Activated T-cell treated with anti-CD3 and anti-CD28 coated beads, Interleukin-2, amount 50 U/mL, for 48 hours (primary cell): ENCODE measurements at regions not wholly inside any gene's neighbourhood (a gene's known extent, or its start where the extent isn't known, plus 50 kb on each side); places are given as distances from the start of the nearest gene placed in this dataset.

Experiments
- DNase-seq, 2 experiments: peaks; one replicate each; pipeline ENCODE4 v3.0.0-alpha.2; 2020

DNA sequence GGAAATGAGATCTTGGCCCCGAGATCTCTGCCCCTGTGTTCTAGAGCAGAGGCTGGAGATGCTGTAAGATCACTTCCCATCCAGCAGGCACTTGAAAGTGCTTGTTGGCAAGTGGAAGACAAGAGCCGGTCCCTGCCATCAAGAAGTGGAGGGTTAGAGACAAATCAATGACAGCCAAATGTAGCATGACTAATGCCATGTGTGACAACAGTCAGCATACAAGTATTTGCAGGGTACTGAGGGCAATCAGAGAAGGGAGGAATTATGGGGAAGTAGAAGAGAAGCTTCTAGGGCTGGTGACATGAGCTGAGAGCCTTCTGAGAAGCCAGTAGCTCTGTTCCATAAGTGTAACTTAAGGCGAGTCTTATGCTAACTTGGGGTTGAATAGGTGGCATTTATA, 58.6 kb downstream of the TMEM17 start:
- no peak for DNase-seq

DNA sequence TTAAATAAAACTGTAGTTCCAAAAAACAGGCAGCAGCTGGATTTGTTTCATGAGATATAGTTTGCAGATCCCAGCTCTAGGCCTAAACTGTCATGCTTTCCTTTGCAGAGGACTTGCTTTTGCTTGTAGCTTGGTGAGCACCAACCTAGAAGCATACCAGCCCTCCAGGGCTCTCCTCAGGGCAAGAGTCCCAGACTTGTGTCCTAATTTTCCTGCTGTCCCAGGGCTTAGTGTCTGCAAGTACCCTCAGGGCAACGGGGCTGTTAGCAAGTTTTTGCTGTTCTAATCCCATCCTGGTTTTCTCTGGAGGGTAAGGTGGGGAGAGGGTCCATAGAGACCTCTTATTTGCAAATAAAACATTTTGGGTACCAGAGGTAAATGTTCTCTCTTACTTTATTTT, 59.5 kb downstream of the TMEM17 start:
- no peak for DNase-seq

DNA sequence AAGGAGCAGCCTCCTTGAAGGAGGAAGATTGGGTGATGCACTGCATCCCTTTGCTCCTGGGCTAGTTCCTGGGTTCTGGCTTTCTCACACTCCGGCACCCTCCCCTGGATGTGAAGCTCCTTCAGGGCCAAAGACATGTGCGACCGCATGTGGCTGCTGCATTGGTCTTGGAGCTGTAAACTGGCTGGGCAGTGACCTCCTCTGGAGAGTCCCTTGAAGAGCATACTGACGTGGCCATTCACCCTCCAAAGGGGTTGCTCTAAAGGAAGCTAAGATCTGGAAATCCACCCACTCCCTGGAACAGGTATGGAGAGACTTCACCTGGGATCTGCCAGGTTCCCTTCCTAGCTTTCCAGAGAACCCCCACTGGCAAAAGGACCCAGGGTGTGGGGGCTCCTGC, 62.1 kb downstream of the TMEM17 start:
- DNase-seq: no peak

DNA sequence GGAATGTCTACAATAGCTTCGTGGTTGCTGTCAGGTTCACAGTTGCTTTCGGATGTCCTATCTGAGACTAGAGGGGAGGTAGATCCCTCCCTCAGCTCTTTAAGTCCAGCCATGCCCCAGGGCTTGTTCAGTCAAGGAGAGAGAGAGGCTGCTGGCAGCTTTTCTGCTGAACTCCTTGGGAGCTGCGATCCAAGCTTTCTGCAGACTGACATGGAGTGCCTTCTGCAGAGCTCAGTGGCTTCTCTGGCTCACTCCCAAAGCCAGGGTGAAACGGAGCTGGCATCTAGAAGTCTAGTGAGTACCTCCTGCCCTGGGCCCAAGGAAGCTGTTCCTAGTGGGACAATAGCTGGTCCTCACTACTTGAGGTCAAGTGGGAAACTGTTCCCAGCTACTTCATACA, 62.5 kb downstream of the TMEM17 start:
- no peak for DNase-seq

DNA sequence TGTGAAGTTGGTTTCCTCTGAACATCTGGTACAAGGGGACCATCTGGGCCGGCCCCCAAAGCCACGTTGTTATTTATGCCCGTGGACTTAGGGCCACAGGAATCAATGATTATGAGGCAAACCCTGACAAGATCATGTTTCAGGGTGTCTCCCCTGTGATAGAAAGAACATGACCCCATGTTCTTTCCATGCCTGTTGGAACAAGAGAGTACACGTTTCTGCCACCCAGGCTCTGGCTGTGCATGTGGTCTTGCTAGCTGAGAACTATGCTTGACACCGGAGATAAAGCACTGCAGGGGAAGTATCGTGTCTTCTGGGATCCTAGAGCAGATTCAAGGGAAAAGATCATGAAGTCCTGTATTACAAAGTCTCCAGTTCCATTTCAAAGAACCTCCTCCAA, 64.2 kb downstream of the TMEM17 start:
- DNase-seq: no peak

DNA sequence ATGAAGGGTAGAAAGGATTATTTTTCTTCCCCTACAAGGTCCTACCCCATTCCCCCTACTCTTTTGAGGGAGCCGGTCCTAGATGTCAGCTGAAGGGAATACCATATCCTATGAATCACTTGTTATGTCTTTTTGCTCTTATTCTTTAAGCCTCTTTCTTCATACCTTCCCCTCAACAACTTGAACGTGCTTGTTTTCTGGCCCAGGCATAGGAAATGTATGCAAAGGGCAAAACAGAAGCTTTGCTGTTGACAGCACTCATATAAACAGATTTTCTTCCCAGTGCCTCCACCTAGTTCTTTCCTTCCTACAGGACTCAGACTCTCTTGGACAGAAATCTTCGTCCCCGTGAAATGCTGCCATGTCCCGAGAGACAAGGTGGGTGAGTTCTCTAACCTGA, 64.6 kb downstream of the TMEM17 start:
- no peak for DNase-seq

DNA sequence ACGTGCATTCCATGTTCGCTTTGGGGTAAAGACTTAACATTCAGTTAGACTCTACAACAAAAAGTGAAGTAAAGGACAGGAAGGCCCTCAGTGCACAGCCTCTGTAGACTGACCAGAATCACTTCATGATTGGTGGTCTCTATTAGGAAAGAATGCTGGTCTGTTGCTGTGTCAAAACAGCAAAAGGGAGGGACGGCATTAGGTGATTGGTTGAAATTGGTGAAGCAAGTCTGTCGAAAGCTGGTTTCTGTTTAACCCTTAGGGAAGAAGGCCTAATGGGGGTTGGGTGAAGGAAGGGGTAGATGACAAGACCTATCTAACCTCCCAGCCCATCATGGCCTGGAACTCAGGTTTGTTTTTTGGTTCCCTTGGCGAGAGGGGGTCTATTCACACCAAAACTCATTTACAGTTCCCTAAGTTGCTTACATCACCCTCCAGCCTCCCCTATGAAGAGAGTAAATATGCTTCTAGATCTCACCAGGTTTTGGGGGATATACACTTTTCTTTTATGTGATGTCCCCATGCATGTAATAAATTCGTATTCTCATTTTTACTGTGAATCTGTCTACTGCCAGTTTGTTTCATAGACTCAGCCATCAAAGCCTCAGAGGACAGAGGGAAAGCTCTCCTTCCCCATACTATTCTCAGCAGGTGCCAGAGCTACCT, 65.6 kb downstream of the TMEM17 start:
- DNase-seq: no peak

DNA sequence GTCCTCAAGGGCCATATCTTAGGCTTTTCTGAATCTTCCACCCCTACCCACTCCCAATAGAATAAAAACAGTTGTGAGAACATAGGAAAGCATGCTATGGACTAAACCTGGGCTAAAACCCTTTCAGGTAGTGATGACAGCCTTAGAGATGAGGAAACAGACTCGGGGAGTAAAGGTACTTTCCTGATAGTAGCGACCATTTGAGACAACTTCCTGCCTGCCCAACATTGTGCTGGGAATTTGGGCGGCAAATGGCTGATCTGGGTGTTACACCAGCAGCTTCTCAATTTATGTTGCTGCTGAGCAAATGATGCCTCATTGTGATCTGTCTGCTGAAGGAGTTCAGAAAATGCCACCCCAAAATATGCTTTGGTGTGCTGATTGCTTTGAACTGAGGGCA, 66.6 kb downstream of the TMEM17 start:
- no peak for DNase-seq

DNA sequence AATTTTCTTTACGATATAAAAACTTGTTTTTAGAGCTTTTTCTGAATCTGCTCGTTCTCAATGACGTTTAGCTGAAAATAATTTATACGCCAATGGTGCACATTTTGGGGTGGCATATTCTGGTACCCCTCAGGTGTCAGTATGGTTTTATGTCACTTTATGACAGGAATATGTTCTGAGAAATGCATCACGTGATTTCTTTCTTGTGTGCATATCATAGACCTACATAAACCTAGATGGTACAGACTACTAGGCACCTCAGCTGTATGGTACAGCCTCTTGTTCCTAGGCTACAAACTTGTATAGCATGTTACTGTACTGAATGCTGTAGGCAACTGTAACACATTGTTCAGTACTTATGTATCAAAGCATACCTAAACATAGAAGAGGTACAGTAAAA, 68.2 kb downstream of the TMEM17 start:
- no peak for DNase-seq

DNA sequence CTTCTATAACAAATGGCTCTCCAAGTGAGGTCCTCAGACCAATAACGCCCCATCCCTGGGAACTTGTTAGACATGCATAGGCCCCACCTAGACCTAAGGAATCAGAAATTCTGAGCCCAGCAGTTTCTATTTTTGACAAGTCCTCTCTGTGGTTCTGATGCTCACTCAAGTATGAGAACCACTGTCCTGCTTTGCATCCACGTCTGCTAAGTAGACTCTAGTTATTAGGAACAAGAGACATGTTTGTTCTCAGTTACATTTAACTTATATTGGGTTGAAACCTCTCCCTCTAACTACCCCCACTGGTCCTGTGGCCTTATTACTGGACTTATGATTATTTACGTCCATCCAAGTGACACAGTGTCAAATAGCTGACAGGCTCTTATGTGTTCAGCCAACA, 70.3 kb downstream of the TMEM17 start:
- no peak for DNase-seq

DNA sequence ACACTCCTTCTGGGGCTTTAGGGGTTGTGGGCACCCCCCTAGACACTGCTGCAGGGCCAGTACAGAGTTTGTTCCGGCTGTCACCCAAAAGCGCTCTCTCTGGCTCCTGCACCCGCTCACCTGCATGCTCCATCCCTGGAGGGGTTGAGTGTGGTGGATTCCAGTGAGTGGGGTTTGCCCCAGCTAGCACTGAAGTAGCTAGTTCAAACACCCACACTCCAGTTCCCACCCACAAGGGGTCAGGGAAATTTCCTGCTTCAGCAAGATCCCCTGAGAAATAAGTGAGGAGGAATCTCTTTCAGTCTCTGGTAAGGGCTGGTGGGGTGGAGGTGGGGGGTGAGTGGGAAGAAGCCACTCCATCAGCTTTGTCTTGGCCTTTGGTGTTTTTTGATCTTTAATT, 73.6 kb downstream of the TMEM17 start:
- no peak for DNase-seq

DNA sequence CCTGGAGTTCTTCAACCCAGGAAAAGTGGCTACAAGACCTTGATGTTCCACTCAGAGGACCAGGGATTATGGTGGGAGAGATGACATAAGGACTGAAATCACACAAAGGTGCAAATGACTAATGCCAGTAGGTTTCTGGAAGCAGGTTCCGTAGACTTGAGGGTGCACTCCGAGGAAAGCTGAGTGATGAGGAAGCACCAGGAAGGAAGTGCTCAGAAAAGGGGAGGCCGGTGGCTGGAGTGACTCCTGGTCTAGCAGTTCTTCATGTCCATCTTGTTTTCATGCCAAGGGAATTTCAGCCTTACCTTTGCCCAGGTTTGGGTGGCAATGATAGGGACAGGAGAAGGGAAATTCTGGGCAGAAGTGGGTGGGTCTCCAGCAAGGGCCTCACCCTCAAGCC, 74.5 kb downstream of the TMEM17 start:
- no peak for DNase-seq

DNA sequence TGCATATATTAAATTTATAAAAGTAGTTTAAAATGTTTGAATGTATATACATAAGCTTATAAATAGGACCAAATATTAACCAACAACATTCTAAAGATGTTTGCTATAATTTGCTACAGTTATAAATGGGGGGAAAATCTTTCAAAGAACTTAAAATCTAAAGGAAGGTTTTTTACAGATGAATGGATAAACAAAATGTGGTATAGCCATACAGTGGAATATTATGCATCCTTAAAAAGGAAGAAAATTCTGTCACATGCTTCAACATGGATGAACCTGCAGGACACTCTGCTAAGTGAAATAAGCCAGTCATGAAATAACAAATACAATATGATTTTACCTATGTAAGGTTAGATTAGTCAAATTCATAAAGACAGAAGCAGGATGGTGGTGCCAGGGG, 75.8 kb downstream of the TMEM17 start:
- no peak for DNase-seq

DNA sequence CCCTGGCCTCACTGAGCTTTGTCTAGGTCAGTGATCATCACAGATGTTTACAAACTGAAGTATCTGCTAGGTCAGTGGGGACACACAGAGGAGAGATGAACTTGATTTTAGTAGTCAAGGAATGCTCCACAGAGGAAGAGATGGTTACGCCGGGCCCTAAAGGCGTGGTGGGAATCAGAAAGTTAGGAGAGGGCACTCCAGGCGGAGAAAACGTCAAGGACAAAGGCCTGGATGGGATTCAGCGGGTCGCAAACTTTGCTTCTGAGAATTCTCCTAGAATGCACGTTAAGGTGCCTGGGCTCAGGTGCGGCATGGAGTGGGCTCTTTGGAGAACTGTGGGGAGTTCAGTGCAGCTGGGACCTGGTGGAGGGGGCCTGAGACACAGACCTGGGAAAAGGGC, 78.8 kb downstream of the TMEM17 start:
- DNase-seq: no peak

DNA sequence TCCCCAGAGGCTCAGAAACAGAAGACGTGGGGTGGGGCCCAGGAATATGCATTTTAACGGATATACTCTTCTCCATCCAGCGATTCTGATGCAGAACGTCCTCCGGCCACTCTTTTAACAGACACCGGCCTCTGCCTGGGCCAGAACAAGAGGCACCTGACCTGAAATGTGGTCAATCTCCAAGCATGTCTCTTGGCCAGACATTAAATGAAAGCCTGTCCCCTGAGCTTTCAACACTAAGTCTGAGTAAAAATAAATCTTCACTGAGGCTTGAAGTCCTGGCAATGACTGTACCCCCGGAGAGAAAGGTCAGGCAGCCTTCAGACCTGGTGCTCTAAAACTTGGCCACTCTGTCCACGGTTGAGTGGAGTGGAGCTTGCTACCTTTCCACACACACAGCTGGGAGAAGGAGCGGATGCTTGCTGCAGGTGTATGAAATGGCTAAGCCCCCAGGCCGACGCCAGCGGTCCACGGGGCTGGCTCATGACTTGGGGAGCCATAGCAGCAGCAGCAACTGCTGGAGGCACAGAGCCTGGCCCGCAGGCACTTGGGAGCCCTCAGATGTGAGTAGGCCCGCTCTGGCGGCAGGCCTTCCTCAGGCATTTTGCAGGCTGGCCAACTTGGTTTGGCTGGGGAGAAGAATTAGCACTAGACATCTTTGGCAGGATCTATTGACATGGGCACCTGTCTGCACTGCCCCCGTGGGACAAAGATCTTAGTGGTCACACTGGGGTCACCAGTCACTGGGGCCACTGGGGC, 79.7 kb downstream of the TMEM17 start:
- peak in 1 of 2 experiments; percentile 0 for DNase-seq

DNA sequence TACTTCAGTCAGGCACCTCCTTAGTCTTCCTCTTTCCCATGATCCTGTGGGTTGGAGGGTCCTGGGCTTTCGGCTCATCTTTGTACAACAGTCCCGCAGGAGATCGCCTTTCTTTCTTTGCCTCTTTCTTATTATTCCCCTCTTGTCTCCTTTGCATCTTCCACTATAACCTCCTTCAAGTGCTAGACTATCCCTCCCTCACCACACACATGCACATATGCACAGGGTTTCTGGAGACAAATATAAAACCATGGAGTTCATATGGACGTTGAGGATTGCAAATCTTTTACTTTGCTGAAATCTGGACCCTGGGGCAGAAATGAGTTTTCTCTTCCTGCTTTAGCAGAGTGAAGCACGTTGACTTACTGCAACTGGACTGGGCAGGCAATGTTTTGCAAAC, 80.3 kb downstream of the TMEM17 start:
- no peak for DNase-seq

DNA sequence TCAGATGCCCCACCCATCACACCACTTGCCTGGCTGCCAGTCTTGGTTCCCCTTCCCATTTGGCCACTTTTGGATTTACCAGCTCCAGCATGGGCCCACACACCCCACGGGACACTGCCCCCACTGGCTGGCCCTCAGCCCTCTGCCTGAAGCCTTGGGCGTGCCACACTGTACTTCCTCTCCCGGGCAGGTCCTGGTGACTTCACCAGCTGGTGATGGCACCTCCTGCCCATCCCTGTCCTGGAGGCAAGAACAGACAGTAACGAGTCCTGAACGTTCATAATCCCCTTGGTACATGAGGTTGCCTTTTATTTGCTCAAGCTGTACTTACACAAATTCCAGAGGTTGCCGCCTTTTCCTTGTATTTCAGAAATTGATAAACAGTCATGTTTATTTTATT, 81.1 kb downstream of the TMEM17 start:
- DNase-seq: peak in 1 of 2 experiments; percentile 3

DNA sequence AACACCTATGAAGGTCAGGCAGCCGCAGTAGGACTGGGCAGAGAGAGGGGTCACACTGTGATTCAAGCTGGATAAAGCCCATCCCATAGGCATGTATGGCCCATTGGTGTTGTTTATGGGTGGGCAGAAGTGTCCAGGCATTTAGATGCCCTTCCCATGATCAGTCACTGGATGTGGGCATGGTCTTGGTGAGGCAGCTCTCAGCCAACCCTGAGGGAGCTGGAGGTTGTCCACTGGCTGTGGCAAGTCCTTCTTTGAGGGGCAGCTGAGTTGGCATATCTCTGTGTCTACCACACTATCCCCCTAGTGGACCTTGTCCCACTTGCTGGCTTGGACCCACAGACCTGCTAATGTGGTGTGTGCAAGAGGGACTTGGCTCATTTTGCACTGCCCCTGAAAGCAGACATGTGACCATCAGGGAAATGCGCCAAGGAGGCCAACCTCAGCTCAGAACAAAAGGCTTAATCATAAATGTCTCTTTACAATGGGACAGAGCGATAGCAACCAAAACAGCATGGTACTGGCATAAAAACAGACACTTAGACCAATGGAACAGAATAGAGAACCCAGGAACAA, 82.0 kb downstream of the TMEM17 start:
- no peak for DNase-seq

DNA sequence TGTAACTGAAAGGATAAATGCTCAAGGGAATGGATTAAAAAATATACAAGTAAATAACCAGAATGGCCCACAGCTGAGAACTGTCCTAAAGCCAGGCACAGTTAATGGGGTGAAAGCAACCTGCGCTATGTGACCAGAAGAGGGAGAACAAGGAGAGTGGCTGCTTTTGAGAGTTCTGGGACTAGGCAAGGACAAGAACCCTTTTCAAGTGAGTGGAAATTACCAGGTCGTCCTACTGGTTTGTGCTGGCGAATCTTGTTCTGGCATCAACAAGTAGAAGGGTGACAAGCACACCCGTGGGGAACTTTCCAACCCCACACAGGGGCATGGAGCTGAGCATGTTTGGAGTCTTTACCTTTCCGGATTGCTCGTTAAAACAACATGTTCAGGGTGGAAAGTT, 82.8 kb downstream of the TMEM17 start:
- no peak for DNase-seq

DNA sequence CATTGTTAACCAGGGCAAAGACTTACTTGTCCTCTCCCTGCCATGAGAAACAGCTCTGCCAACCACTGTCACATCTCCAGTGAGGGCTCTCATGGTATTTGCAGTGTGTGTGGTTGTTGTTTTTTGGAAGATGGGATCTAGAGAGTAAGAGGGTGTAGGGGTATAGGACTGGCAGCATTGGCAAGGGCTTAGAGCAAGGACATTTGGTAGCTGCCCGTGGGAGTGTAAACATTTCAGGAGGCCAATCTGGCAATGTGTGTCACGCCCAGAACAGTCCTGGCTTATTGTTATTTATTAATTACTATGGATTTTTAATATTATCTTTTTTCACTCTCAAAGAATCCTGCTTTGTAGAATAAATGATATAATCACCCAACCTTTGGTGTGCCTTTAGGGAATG, 90.5 kb downstream of the TMEM17 start:
- DNase-seq: no peak

DNA sequence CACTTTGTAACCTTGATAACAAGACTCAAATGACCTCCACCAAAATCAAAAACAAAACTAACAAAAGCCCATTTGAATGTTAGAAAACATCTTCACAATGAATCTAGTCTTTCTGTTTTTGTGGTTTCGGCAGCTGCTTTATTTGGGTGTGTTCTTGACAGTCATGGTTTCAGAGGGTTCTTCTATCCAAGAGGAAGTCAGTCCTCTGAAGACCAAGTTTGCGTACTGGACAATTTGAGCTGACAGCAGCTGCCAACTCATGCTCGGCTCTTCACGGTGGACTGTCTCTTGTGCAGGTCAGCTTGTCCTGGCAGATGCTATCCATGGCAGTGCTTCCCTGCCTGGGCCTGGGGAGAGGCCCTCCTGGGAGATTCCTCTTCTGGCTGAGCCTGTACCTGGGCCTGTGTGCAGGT, 91.0 kb downstream of the TMEM17 start:
- DNase-seq: no peak

DNA sequence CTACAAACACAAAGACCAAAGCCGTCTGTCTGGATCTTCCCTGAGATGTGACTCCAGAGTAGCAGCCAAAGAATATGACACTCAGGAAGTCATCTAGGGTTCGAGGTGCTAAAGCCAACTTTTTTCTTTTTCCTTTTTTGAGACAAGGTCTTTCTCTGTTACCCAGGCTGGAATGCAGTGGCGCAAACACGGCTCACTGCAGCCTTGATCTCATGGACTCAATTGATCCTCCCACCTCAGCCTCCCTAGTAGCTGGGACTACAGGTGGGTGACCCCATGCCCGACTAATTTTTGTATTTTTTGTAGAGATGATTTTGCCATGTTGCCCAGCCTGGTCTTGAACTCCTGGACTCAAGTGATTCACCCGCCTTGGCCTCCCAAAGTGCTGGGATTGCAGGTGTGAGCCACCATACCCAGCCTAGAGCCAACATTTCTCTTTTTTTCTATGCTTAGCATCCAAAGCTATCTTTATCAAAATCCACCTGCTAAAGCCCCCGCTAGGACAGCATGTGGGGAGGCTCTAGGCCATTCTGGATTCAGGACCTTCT, 92.8 kb downstream of the TMEM17 start:
- no peak for DNase-seq

DNA sequence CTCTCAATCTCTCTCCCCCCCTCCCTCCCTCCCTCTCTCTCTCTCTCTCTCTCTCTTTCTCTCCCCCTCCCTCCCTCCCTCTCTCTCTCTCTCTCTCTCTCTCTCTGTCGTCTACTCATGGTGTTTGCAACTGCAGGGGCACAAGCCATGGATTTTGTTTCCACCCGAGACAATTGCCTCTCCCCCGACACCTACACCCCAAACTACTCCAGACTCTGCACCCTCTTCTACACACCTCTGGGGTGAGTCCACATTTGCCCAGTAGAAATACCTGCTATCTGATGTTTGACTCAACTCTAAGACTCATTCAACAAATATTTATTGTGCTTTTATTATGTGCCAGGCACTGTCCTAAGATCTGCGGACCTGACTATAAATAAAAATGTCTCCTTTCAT, 93.7 kb downstream of the TMEM17 start:
- DNase-seq: no peak

DNA sequence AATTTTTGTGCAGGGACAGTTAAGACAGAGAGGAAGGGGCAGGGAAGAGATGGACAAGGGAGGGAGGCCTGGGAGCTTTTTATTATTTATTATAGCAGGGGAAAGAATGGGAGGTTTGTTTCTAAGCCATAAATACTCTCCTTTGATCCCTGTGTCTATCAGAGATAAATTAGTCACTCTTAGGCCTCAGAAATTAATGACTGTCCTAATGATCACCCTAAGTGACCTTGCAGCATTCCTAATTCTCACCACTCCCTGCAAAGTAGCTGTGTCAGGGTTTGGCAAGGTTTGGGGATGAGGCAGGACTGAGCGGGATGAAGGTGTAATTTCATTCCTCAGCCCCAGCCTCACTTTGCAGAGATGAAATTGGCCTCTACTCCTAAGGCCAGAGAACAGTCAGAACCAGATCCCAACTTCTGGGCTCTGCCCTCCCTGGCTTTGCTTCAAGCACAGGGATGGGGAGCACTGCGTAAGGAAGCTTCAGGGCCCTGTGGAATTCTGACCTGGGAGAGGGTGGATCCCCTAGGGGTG, 95.0 kb downstream of the TMEM17 start:
- no peak for DNase-seq
